CD4-positive, alpha-beta T cell (primary cell): ENCODE measurements at regions not wholly inside any gene's neighbourhood (a gene's known extent, or its start where the extent isn't known, plus 50 kb on each side); places are given as distances from the start of the nearest gene placed in this dataset.

Source experiments
- ATAC-seq: fragments of 200-7000 bp; cut with Tn5 transposase; one replicate; pipeline ENCODE4 v1.10.0; 2022; ENCODE audit warnings: mild to moderate bottlenecking; ENCODE audit not compliant: poor library complexity
- CTCF ChIA-PET: fragments of 350-600 bp; sonication (Branson Sonifier 250); formaldehyde crosslinking; loops from one replicate; lab custom pipeline; 2021; ENCODE audit warnings: antibody characterized with exemption, inconsistent platforms; lab: Charles Lee
- POLR2A ChIA-PET: fragments of 350-600 bp; sonication (Branson Sonifier 250); formaldehyde crosslinking; loops from one replicate; lab custom pipeline; 2021; ENCODE audit warnings: antibody characterized with exemption, inconsistent platforms; lab: Charles Lee
- DNase-seq, 14 experiments: peaks; one replicate each; pipeline ENCODE4 v3.0.0-alpha.2; 2013 to 2020; ENCODE audit warnings: mixed read lengths in 2 of 14
- H3K27ac ChIP-seq, 2 donors: one replicate each; pipeline versions ENCODE4 v1.5.1 to v1.7.0; 2013; ENCODE audit warnings: low read length in 2 of 2, low read depth in 1 of 2, mild to moderate bottlenecking in 1 of 2
- H3K27me3 ChIP-seq, 2 experiments: 1 replicate in 1 of 2; 2 replicates in 1 of 2; pipeline versions ENCODE4 v1.6.1 to v1.7.0; 2013; ENCODE audit warnings: low read length in 2 of 2, control low read depth in 1 of 2, mild to moderate bottlenecking in 1 of 2, moderate library complexity in 1 of 2; ENCODE audit not compliant: insufficient read depth in 2 of 2, control insufficient read depth in 1 of 2
- H3K36me3 ChIP-seq: one replicate; pipeline ENCODE4 v1.6.1; 2013; ENCODE audit warnings: low read length, control low read depth; ENCODE audit not compliant: insufficient read depth
- H3K4me1 ChIP-seq: one replicate; pipeline ENCODE4 v1.6.1; 2013; ENCODE audit warnings: low read length, control low read depth; ENCODE audit not compliant: insufficient read depth
- H3K4me3 ChIP-seq: one replicate; pipeline ENCODE4 v1.5.1; 2013; ENCODE audit warnings: mild to moderate bottlenecking, low read length, moderate library complexity
- H3K9me3 ChIP-seq, 2 experiments: 1 replicate in 1 of 2; 2 replicates in 1 of 2; pipeline versions ENCODE4 v1.6.1 to v1.7.0; 2013; ENCODE audit warnings: low read length in 2 of 2, mild to moderate bottlenecking in 2 of 2, control low read depth in 1 of 2, moderate library complexity in 1 of 2; ENCODE audit not compliant: control insufficient read depth in 1 of 2, insufficient read depth in 1 of 2
- H3K27ac Mint-ChIP-seq: one replicate; pipeline ENCODE4 v1.8.0; 2020; ENCODE audit warnings: mixed read lengths
- H3K27me3 Mint-ChIP-seq: one replicate; pipeline ENCODE4 v1.8.0; 2021; ENCODE audit warnings: mixed read lengths
- H3K36me3 Mint-ChIP-seq: one replicate; pipeline ENCODE4 v1.8.0; 2021; ENCODE audit warnings: low read depth, mixed read lengths
- H3K4me1 Mint-ChIP-seq: one replicate; pipeline ENCODE4 v1.8.0; 2021; ENCODE audit warnings: low read depth, mixed read lengths
- H3K4me3 Mint-ChIP-seq: one replicate; pipeline ENCODE4 v1.8.0; 2020; ENCODE audit warnings: mild to moderate bottlenecking, mixed read lengths
- H3K9me3 Mint-ChIP-seq: one replicate; pipeline ENCODE4 v1.8.0; 2020; ENCODE audit warnings: mixed read lengths
- CTCF ChIP-seq: fragments of 200-600 bp; IDR thresholded peaks from one replicate; pipeline ENCODE4 v1.8.0; 2022; ENCODE audit warnings: antibody characterized with exemption, mild to moderate bottlenecking
- intact Hi-C, 2 experiments: fragments of 100-400 bp; cut with DNase I in 1 of 2; cut with micrococcal nuclease in 1 of 2; formaldehyde crosslinking; loops; one replicate each; pipeline versions ENCODE4 v1.15.1 to v1.9.0; 2023 to 2025; cut with DNase I, micrococcal nuclease

DNA sequence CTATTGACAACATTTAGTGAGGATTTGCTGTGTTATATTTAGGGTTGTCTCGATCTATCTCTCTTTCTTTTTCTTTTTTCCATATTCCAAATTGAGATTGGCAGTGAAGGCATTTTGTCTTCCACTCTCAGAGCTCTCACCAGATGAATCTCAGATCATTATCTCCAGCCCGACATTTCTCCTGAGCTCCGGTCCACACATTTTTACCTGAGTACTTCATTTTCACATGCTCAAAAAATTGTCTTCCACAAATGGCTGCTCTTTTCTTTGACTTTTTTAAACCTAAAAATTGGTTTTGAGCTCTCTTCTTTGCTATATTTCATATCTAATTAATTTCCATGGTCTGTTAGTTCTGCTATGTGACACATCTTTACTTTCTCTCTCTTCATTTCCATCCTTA, 56.9 kb upstream of the ASB17 start:
- H3K27ac Mint-ChIP-seq, result no peak overlapping the region
- Histone ChIP-seq H3K9me3 (peaks cover 3 to 5% of the 10 kb centered on the region in 2 experiments), H3K27ac (no peak overlapping the region), H3K27me3 (peaks cover 0 to 3% of the 10 kb centered on the region in 2 experiments), H3K36me3 (no peaks in the 10 kb centered on the region), H3K4me3 (no peak overlapping the region), H3K4me1 (no peaks in the 10 kb centered on the region)
- ATAC-seq (no peak), DNase-seq (no peak)
- TF ChIP-seq CTCF, result no peak
- intact Hi-C loops, result no loop called here
- H3K4me1 Mint-ChIP-seq, result no peaks in the 10 kb centered on the region
- H3K27me3 Mint-ChIP-seq, result no peaks in the 10 kb centered on the region
- H3K4me3 Mint-ChIP-seq, result no peak overlapping the region
- peaks cover 3% of the 10 kb centered on the region for H3K9me3 Mint-ChIP-seq
- H3K36me3 Mint-ChIP-seq, result no peaks in the 10 kb centered on the region
- POLR2A ChIA-PET, result no interaction called here
- CTCF ChIA-PET, result no interaction called here

GRCh38 chr1:75990686-75991085, 58.5 kb upstream of the ASB17 start:
- no peaks in the 10 kb centered on the region for H3K9me3 Mint-ChIP-seq
- no peaks in the 10 kb centered on the region for H3K27me3 Mint-ChIP-seq
- Histone ChIP-seq H3K27ac (no peak overlapping the region), H3K4me3 (no peak overlapping the region), H3K4me1 (no peaks in the 10 kb centered on the region), H3K27me3 (peaks cover 0 to 3% of the 10 kb centered on the region in 2 experiments), H3K36me3 (no peaks in the 10 kb centered on the region), H3K9me3 (no peaks in the 10 kb centered on the region)
- H3K36me3 Mint-ChIP-seq, result no peaks in the 10 kb centered on the region
- no peak overlapping the region for H3K4me3 Mint-ChIP-seq
- TF ChIP-seq CTCF, result no peak
- intact Hi-C loops, result loop anchor here (1.0 to 10.0 kb wide), 4 partner anchors 164 to 1154 kb away; no protein-coding TSS in a partner anchor
- ChIA-PET POLR2A (interaction anchor here (0.7 kb wide), 1 partner anchor 1135 kb away, joined by 3 read pairs; no protein-coding TSS in a partner anchor), CTCF (no interaction called here)
- H3K27ac Mint-ChIP-seq, result no peak overlapping the region
- DNase-seq, result no peak
- no peak for ATAC-seq
- H3K4me1 Mint-ChIP-seq, result no peaks in the 10 kb centered on the region

DNA sequence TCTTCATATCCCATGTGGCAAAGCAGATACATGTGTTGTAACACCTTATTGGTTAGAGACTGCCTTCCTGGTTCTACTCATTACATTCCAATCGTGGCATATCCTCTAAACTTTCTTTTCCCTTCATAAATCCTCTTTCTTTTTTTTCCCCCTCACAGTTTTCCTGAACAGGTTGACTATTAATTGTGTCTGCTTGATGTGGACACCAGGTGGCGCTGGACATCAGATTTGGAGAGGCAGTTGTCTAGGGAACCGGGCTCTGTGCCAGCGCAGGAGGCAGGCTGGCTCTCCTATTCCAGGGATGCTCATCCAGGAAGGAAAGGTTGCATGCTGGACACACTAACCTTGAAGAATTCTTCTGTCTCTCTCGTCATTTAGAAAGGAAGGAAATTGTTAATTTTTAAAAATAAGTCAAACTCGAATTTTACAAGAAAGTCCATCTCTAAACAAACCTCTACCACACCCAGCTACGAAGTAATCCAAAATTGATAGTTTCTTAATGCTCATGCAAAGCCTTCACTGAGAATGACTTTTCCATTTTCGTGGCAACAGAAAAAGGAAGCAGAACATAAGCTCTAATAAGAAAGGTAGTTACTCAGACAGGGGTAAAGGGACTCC, 59.4 kb upstream of the ASB17 start:
- Histone ChIP-seq H3K27me3 (peaks cover 0 to 3% of the 10 kb centered on the region in 2 experiments), H3K9me3 (no peaks in the 10 kb centered on the region), H3K4me3 (no peak overlapping the region), H3K27ac (no peak overlapping the region), H3K36me3 (no peaks in the 10 kb centered on the region), H3K4me1 (no peaks in the 10 kb centered on the region)
- CTCF ChIA-PET, result no interaction called here
- DNase-seq (peak; percentile 45 to 84 (median 64)), ATAC-seq (peak; percentile 56)
- Mint-ChIP-seq H3K36me3 (no peaks in the 10 kb centered on the region), H3K27ac (no peak overlapping the region), H3K4me3 (no peak overlapping the region), H3K4me1 (no peaks in the 10 kb centered on the region), H3K27me3 (no peaks in the 10 kb centered on the region), H3K9me3 (no peaks in the 10 kb centered on the region)
- TF ChIP-seq CTCF, result peak; percentile 83
- POLR2A ChIA-PET, result no interaction called here
- intact Hi-C loops, result loop anchor here (1.0 to 10.0 kb wide), 4 partner anchors 163 to 1153 kb away; no protein-coding TSS in a partner anchor
